ENCODE measurements at regions not wholly inside any gene's neighbourhood (a gene's known extent, or its start where the extent isn't known, plus 50 kb on each side); places are given as distances from the start of the nearest gene placed in this dataset.
"Not testable (repeated sequence)": the region's sequence is repeated elsewhere in the genome, so short reads cannot be mapped to it uniquely, and the experiment has no call there.

- DNase-seq, result no peak
- Histone ChIP-seq H3K36me3 (ENCODE audit: low read depth) (no peaks in the 10 kb centered on the region), H3K27ac (no peak overlapping the region), H3K4me3 (no peak overlapping the region), H3K27me3 (ENCODE audit: insufficient read depth, low read depth) (peaks cover 45% of the 10 kb centered on the region), H3K79me2 (ENCODE audit: low read depth) (no peaks in the 10 kb centered on the region), H3K4me1 (replicated peaks; ENCODE audit: insufficient read depth) (no peaks in the 10 kb centered on the region), H3K9me2 (ENCODE audit: insufficient read depth) (no peaks in the 10 kb centered on the region), H3F3A (ENCODE audit: insufficient read depth, low read depth) (no peaks in the 10 kb centered on the region), H4K20me1 (ENCODE audit: insufficient read depth) (no peaks in the 10 kb centered on the region), H3K9me3 (ENCODE audit: insufficient read depth, low read depth) (no peaks in the 10 kb centered on the region), H2AFZ (no peak overlapping the region), H3K4me2 (no peak overlapping the region)
- no TSS peak for BruUV-seq (replicated peaks)
- intact Hi-C loops (cut with micrococcal nuclease; ENCODE audit: unreplicated experiment), result no loop called here
- ChIA-PET CTCF (interaction anchor here (0.6 kb wide), 1 partner anchor 341 kb away, joined by 4 read pairs; no protein-coding TSS in a partner anchor), POLR2A (ENCODE audit: unreplicated experiment) (no interaction called here)
- TF ChIP-seq CTCF (conservative IDR thresholded peaks at IDR 0.05) (no peak), EZH2 (IDR thresholded peaks at IDR 0.05; ENCODE audit: low read depth) (no peak)
These were observed 101.6 kb downstream of the MOBP start for GRCh38 chr3:39569095-39569494.

- BruUV-seq (replicated peaks), result no TSS peak
These were observed 105.9 kb downstream of the MOBP start for GRCh38 chr3:39573392-39573791.

GRCh38 chr3:39577541-39577940, 110.1 kb downstream of the MOBP start:
- peaks cover 42% of the 10 kb centered on the region for H3K27me3 ChIP-seq (ENCODE audit: insufficient read depth, low read depth)
- H3F3A ChIP-seq (ENCODE audit: insufficient read depth, low read depth), result no peaks in the 10 kb centered on the region
- H3K4me3 ChIP-seq, result no peak overlapping the region
- H3K79me2 ChIP-seq (ENCODE audit: low read depth), result no peaks in the 10 kb centered on the region
- TF ChIP-seq CTCF (conservative IDR thresholded peaks at IDR 0.05) (no peak), EZH2 (IDR thresholded peaks at IDR 0.05; ENCODE audit: low read depth) (no peak)
- intact Hi-C loops (cut with micrococcal nuclease; ENCODE audit: unreplicated experiment), result no loop called here
- H2AFZ ChIP-seq, result no peak overlapping the region
- H3K4me2 ChIP-seq, result no peak overlapping the region
- POLR2A ChIA-PET (ENCODE audit: unreplicated experiment), result interaction anchor here (0.7 kb wide), 1 partner anchor 131 kb away, joined by 5 read pairs; no protein-coding TSS in a partner anchor
- CTCF ChIA-PET, result no interaction called here
- no peak for DNase-seq
- no peak overlapping the region for H3K27ac ChIP-seq
- no peaks in the 10 kb centered on the region for H3K9me2 ChIP-seq (ENCODE audit: insufficient read depth)
- no peaks in the 10 kb centered on the region for H3K36me3 ChIP-seq (ENCODE audit: low read depth)
- no peaks in the 10 kb centered on the region for H3K9me3 ChIP-seq (ENCODE audit: insufficient read depth, low read depth)
- H3K4me1 ChIP-seq (replicated peaks; ENCODE audit: insufficient read depth), result no peaks in the 10 kb centered on the region
- no TSS peak for BruUV-seq (replicated peaks)
- no peaks in the 10 kb centered on the region for H4K20me1 ChIP-seq (ENCODE audit: insufficient read depth)

More at GRCh38 chr3:39573392-39573791, 105.9 kb downstream of the MOBP start:
- no peaks in the 10 kb centered on the region for H4K20me1 ChIP-seq (ENCODE audit: insufficient read depth)
- no peak overlapping the region for H3K4me2 ChIP-seq
- no peak for TF ChIP-seq EZH2 (IDR thresholded peaks at IDR 0.05; ENCODE audit: low read depth)
- no peak for TF ChIP-seq CTCF (conservative IDR thresholded peaks at IDR 0.05)
- H3K9me3 ChIP-seq (ENCODE audit: insufficient read depth, low read depth), result no peaks in the 10 kb centered on the region
- no peak overlapping the region for H3K4me3 ChIP-seq
- DNase-seq, result no peak
- peaks cover 45% of the 10 kb centered on the region for H3K27me3 ChIP-seq (ENCODE audit: insufficient read depth, low read depth)
- ChIA-PET CTCF (no interaction called here), POLR2A (ENCODE audit: unreplicated experiment) (no interaction called here)
- no peak overlapping the region for H2AFZ ChIP-seq
- intact Hi-C loops (cut with micrococcal nuclease; ENCODE audit: unreplicated experiment), result no loop called here
- H3K79me2 ChIP-seq (ENCODE audit: low read depth), result no peaks in the 10 kb centered on the region
- H3K27ac ChIP-seq, result no peak overlapping the region
- no peaks in the 10 kb centered on the region for H3K4me1 ChIP-seq (replicated peaks; ENCODE audit: insufficient read depth)
- H3K36me3 ChIP-seq (ENCODE audit: low read depth), result no peaks in the 10 kb centered on the region
- no peaks in the 10 kb centered on the region for H3F3A ChIP-seq (ENCODE audit: insufficient read depth, low read depth)
- no peaks in the 10 kb centered on the region for H3K9me2 ChIP-seq (ENCODE audit: insufficient read depth)

- H3K27ac ChIP-seq; H3K4me2 ChIP-seq; H2AFZ ChIP-seq; CTCF ChIA-PET; H3K4me3 ChIP-seq; H3K9me2 ChIP-seq (ENCODE audit: insufficient read depth); H3K79me2 ChIP-seq (ENCODE audit: low read depth); DNase-seq; POLR2A ChIA-PET (ENCODE audit: unreplicated experiment); H3K36me3 ChIP-seq (ENCODE audit: low read depth); H4K20me1 ChIP-seq (ENCODE audit: insufficient read depth); intact Hi-C loops (cut with micrococcal nuclease; ENCODE audit: unreplicated experiment); H3F3A ChIP-seq (ENCODE audit: insufficient read depth, low read depth); BruUV-seq (replicated peaks); H3K4me1 ChIP-seq (replicated peaks; ENCODE audit: insufficient read depth); H3K9me3 ChIP-seq (ENCODE audit: insufficient read depth, low read depth): not testable (repeated sequence)
- peaks cover 28% of the 10 kb centered on the region for H3K27me3 ChIP-seq (ENCODE audit: insufficient read depth, low read depth)
These were observed 118.7 kb downstream of the MOBP start for GRCh38 chr3:39586215-39586614.
